Lower lobe of right lung (tissue), 2 donors: ENCODE measurements at regions not wholly inside any gene's neighbourhood (a gene's known extent, or its start where the extent isn't known, plus 50 kb on each side); places are given as distances from the start of the nearest gene placed in this dataset.

Experiments
- ATAC-seq, 2 donors: fragments of 200-7000 bp; cut with Tn5 transposase; one replicate each; pipeline ENCODE4 v1.9.1; 2020 to 2022; ENCODE audit warnings: mild to moderate bottlenecking in 2 of 2, moderate library complexity in 2 of 2
- DNase-seq: peaks from one replicate; pipeline ENCODE4 v3.0.0-alpha.2; 2020
- H3K27ac ChIP-seq: fragments of 200-600 bp; one replicate; pipeline ENCODE4 v1.8.0; 2022
- H3K27me3 ChIP-seq: fragments of 200-600 bp; one replicate; pipeline ENCODE4 v1.8.0; 2022; ENCODE audit warnings: low read depth
- H3K36me3 ChIP-seq: fragments of 200-600 bp; one replicate; pipeline ENCODE4 v1.8.0; 2022; ENCODE audit warnings: mild to moderate bottlenecking
- H3K4me1 ChIP-seq: fragments of 200-600 bp; one replicate; pipeline ENCODE4 v1.8.0; 2022
- H3K4me3 ChIP-seq: fragments of 200-600 bp; one replicate; pipeline ENCODE4 v1.8.0; 2022; ENCODE audit warnings: mild to moderate bottlenecking
- H3K9me3 ChIP-seq: fragments of 200-600 bp; one replicate; pipeline ENCODE4 v1.8.0; 2022
- CTCF ChIP-seq: fragments of 200-600 bp; IDR thresholded peaks from one replicate; pipeline ENCODE4 v1.8.0; 2022; ENCODE audit warnings: antibody characterized with exemption, mild to moderate bottlenecking
- intact Hi-C: fragments of 100-400 bp; cut with DNase I; formaldehyde crosslinking; loops from one replicate; pipeline ENCODE4 v1.11.0; 2022
- donor health status: DM: no; HTN: yes; CAD: no; lungs with severe emphysema.

- intact Hi-C loops, result no loop called here
- no peaks in the 10 kb centered on the region for H3K4me1 ChIP-seq
- H3K36me3 ChIP-seq, result no peaks in the 10 kb centered on the region
- ATAC-seq (no peak), DNase-seq (no peak)
- H3K4me3 ChIP-seq, result no peak overlapping the region
- TF ChIP-seq CTCF, result no peak
- no peak overlapping the region for H3K27ac ChIP-seq
- H3K27me3 ChIP-seq, result no peaks in the 10 kb centered on the region
- peaks cover 6% of the 10 kb centered on the region for H3K9me3 ChIP-seq
Measured at GRCh38 chr10:1850971-1851527, 113.7 kb upstream of the ADARB2 start.

DNA sequence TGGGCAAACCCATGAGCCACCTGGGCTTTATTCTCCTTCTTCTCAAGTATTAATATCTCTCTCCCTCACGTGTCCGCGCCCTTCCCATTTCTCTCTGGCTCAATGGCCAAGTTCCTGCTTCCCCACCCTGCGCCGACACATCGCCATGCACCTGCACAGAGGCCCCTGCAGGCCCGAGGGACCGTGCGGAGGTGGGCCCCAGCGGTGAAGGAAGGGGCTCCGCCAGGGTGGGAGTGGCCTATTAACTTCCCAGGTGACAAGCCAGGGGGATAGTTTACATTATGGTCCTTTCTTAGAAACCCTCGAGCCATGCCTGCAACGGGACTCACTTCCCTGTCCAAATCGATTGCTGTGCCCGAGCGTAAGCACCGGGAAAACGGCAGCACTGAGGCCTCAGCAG is 110.0 kb upstream of the ADARB2 start:
- no peak overlapping the region for H3K4me3 ChIP-seq
- no peaks in the 10 kb centered on the region for H3K27me3 ChIP-seq
- no peak for TF ChIP-seq CTCF
- DNase-seq, result no peak
- no peaks in the 10 kb centered on the region for H3K4me1 ChIP-seq
- H3K9me3 ChIP-seq, result peaks cover 6% of the 10 kb centered on the region
- intact Hi-C loops, result no loop called here
- no peak overlapping the region for H3K27ac ChIP-seq
- ATAC-seq, result no peak
- H3K36me3 ChIP-seq, result no peaks in the 10 kb centered on the region

- no peak overlapping the region for H3K4me3 ChIP-seq
- no peak overlapping the region for H3K27ac ChIP-seq
- no peaks in the 10 kb centered on the region for H3K27me3 ChIP-seq
- no peaks in the 10 kb centered on the region for H3K36me3 ChIP-seq
- intact Hi-C loops, result no loop called here
- no peaks in the 10 kb centered on the region for H3K4me1 ChIP-seq
- TF ChIP-seq CTCF, result no peak
- DNase-seq (no peak), ATAC-seq (no peak)
- H3K9me3 ChIP-seq, result peaks cover 6% of the 10 kb centered on the region
Measured at GRCh38 chr10:1846032-1846431, 108.7 kb upstream of the ADARB2 start.

GRCh38 chr10:1841759-1842158 is 104.4 kb upstream of the ADARB2 start:
- no peaks in the 10 kb centered on the region for H3K9me3 ChIP-seq
- no peak overlapping the region for H3K4me3 ChIP-seq
- intact Hi-C loops, result no loop called here
- ATAC-seq (no peak), DNase-seq (no peak)
- no peaks in the 10 kb centered on the region for H3K36me3 ChIP-seq
- no peak overlapping the region for H3K27ac ChIP-seq
- no peaks in the 10 kb centered on the region for H3K4me1 ChIP-seq
- no peak for TF ChIP-seq CTCF
- no peaks in the 10 kb centered on the region for H3K27me3 ChIP-seq

DNA sequence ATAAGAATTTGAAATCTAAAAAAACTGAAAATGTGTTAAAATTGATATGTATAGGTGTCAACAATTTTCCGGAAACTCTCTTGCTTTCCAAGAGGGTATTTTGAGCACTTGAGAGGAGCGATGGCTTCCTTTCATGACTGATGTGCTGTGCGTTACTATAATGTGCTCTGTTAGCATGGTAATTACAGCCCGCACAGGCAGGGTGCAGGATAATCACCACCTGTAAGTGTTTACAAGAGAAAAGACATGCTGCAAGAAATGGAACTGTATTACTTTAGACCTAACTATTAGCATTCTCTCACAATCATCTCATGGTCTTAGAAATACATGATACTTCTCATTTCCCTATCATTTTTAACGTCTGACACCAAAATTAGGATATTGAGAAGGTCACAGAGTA is 92.4 kb upstream of the ADARB2 start:
- H3K27ac ChIP-seq, result no peak overlapping the region
- no peak for TF ChIP-seq CTCF
- H3K9me3 ChIP-seq, result no peaks in the 10 kb centered on the region
- DNase-seq (no peak), ATAC-seq (no peak)
- H3K4me3 ChIP-seq, result no peak overlapping the region
- no peaks in the 10 kb centered on the region for H3K27me3 ChIP-seq
- H3K4me1 ChIP-seq, result no peaks in the 10 kb centered on the region
- intact Hi-C loops, result no loop called here
- H3K36me3 ChIP-seq, result no peaks in the 10 kb centered on the region

DNA sequence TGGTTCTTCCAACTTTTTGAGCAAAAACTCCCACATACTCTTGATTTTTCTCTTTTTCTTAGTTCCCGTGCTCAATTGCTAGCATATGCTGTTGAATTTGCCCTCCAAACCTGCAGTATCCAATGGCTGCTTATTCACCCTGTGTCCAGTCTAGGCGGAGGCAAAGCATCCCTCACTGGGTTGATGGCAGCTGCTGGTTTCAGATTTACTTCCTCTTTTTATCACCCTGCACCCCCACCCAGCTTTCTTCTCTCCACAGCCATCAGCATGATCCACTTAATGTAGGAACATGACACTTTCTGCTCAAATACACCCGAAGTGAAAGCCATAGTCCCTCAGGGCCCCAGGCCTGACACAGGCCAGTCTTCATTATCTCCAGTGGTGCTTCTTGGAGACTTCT is 87.6 kb upstream of the ADARB2 start:
- intact Hi-C loops, result no loop called here
- Histone ChIP-seq H3K27ac (no peak overlapping the region), H3K4me3 (no peak overlapping the region), H3K4me1 (no peaks in the 10 kb centered on the region), H3K36me3 (no peaks in the 10 kb centered on the region), H3K27me3 (no peaks in the 10 kb centered on the region), H3K9me3 (no peaks in the 10 kb centered on the region)
- ATAC-seq (no peak), DNase-seq (no peak)
- no peak for TF ChIP-seq CTCF
